Endothelial cell of umbilical vein (primary cell): ENCODE measurements at regions not wholly inside any gene's neighbourhood (a gene's known extent, or its start where the extent isn't known, plus 50 kb on each side); places are given as distances from the start of the nearest gene placed in this dataset.

Experiments
- BruUV-seq: library from RNA; stranded (reverse); fragments of 400-500 nt; replicated peaks from 2 replicates; lab custom pipeline; 2021; lab: Mats Ljungman, UMichigan
- CTCF ChIA-PET: fragments of 300-600, 350-600 bp; sonication (Branson Sonifier 250); formaldehyde crosslinking; loops from one replicate; lab custom pipeline; 2021; ENCODE audit warnings: antibody characterized with exemption, inconsistent platforms; lab: Charles Lee
- POLR2A ChIA-PET: fragments of 300-600, 350-600 bp; sonication (Branson Sonifier 250); formaldehyde crosslinking; loops from one replicate; lab custom pipeline; 2021; ENCODE audit warnings: antibody characterized with exemption, inconsistent platforms; lab: Charles Lee
- DNase-seq: peaks from one replicate; pipeline ENCODE4 v3.0.0-alpha.2; 2011; ENCODE audit warnings: low read depth, low spot score
- FAIRE-seq: peaks from 2 replicates; lab custom pipeline; 2011; peaks lifted over from hg19 to GRCh38; lab: Jason Lieb, UNC
- H2AFZ ChIP-seq: 2 replicates; pipeline ENCODE4 v1.6.0; 2012; ENCODE audit warnings: low read depth, low read length, control low read depth, inconsistent platforms
- H3K27ac ChIP-seq: 2 replicates; pipeline ENCODE4 v1.5.1; 2011; ENCODE audit warnings: low read depth, mild to moderate bottlenecking, control low read depth, low read length, moderate library complexity; ENCODE audit not compliant: insufficient read depth
- H3K27me3 ChIP-seq, 2 experiments: 2 replicates each; pipeline versions ENCODE4 v1.6.0 to v1.6.1; 2011; ENCODE audit warnings: low read length in 2 of 2, mixed read lengths in 1 of 2; ENCODE audit not compliant: control insufficient read depth in 2 of 2, insufficient read depth in 2 of 2
- H3K36me3 ChIP-seq, 2 experiments: 2 replicates in 1 of 2; 3 replicates in 1 of 2; pipeline ENCODE4 v1.5.1; 2011; ENCODE audit warnings: low read length in 2 of 2, mild to moderate bottlenecking in 1 of 2, moderate library complexity in 1 of 2; ENCODE audit not compliant: control insufficient read depth in 2 of 2, insufficient read depth in 2 of 2; ENCODE audit errors: extremely low read depth in 1 of 2
- H3K4me1 ChIP-seq: 3 replicates; pipeline ENCODE4 v1.5.1; 2011; ENCODE audit warnings: mild to moderate bottlenecking, low read length; ENCODE audit not compliant: control insufficient read depth, insufficient read depth; ENCODE audit errors: extremely low read depth
- H3K4me2 ChIP-seq: 2 replicates; pipeline ENCODE4 v1.6.1; 2011; ENCODE audit warnings: low read length, control low read depth, mixed read lengths; ENCODE audit not compliant: insufficient read depth
- H3K4me3 ChIP-seq, 3 experiments: fragments of 200-600 bp in 1 of 3; sonication (generic), shearing (Covaris generic) in 1 of 3; replicated peaks in 1 of 3; 2 replicates each; pipeline ENCODE4 v1.5.1; 2011 to 2016; ENCODE audit warnings: control low read depth in 3 of 3, low read length in 3 of 3, mild to moderate bottlenecking in 2 of 3, inconsistent platforms in 1 of 3, low read depth in 1 of 3, moderate library complexity in 1 of 3; ENCODE audit not compliant: insufficient read depth in 1 of 3
- H3K79me2 ChIP-seq: 2 replicates; pipeline ENCODE4 v1.6.0; 2012; ENCODE audit warnings: low read length, inconsistent platforms; ENCODE audit not compliant: control insufficient read depth, insufficient read depth
- H3K9ac ChIP-seq: replicated peaks from 2 replicates; pipeline ENCODE3; 2011; ENCODE audit warnings: low read length, control low read depth; ENCODE audit not compliant: insufficient read depth; ENCODE audit errors: extremely low read depth
- H3K9me1 ChIP-seq: replicated peaks from 3 replicates; pipeline ENCODE4 v1.6.0; 2011; ENCODE audit warnings: mild to moderate bottlenecking, low read length; ENCODE audit not compliant: control insufficient read depth, insufficient read depth; ENCODE audit errors: extremely low read depth
- H3K9me3 ChIP-seq: replicated peaks from 2 replicates; pipeline ENCODE4 v1.5.1; 2012; ENCODE audit warnings: low read length, inconsistent platforms; ENCODE audit not compliant: control insufficient read depth, insufficient read depth
- H4K20me1 ChIP-seq: replicated peaks from 2 replicates; pipeline ENCODE3; 2011; ENCODE audit warnings: mild to moderate bottlenecking, low read length; ENCODE audit not compliant: control insufficient read depth, insufficient read depth; ENCODE audit errors: extremely low read depth
- CTCF ChIP-seq, 2 donors: IDR thresholded peaks; 1 replicate in 1 of 2; 2 replicates in 1 of 2; pipeline ENCODE4 v1.5.1; 2011; ENCODE audit warnings: low read length in 2 of 2, mild to moderate bottlenecking in 2 of 2, moderate library complexity in 2 of 2, control low read depth in 1 of 2, inconsistent platforms in 1 of 2, low read depth in 1 of 2; ENCODE audit not compliant: insufficient read depth in 1 of 2; ENCODE audit errors: extremely low read depth in 1 of 2
- EZH2 ChIP-seq: IDR thresholded peaks from 2 replicates; pipeline ENCODE4 v1.6.1; 2012; ENCODE audit warnings: borderline replicate concordance, low read depth, mild to moderate bottlenecking, moderate library complexity, low read length, inconsistent platforms; ENCODE audit not compliant: severe bottlenecking
- FOS ChIP-seq: IDR thresholded peaks from 2 replicates; pipeline ENCODE4 v1.6.1; 2011; ENCODE audit warnings: mild to moderate bottlenecking, low read length, moderate library complexity, borderline replicate concordance; ENCODE audit not compliant: insufficient read depth
- GATA2 ChIP-seq: IDR thresholded peaks from 2 replicates; pipeline ENCODE4 v1.7.0; 2011; ENCODE audit warnings: low read depth, mild to moderate bottlenecking, moderate library complexity, mixed read lengths, low read length; ENCODE audit not compliant: insufficient read length, insufficient read depth
- JUN ChIP-seq: IDR thresholded peaks from 2 replicates; pipeline ENCODE4 v1.6.1; 2011; ENCODE audit warnings: borderline replicate concordance, low read depth; ENCODE audit not compliant: insufficient read length, insufficient read depth
- MAX ChIP-seq: IDR thresholded peaks from 2 replicates; pipeline ENCODE4 v1.6.1; 2011; ENCODE audit not compliant: insufficient read depth, insufficient read length
- MYC ChIP-seq: IDR thresholded peaks from one replicate; pipeline ENCODE4 v1.6.1; 2011; ENCODE audit warnings: mild to moderate bottlenecking, low read depth, low read length
- POLR2A ChIP-seq: IDR thresholded peaks from 2 replicates; pipeline ENCODE4 v1.6.1; 2012; ENCODE audit warnings: low read depth, mild to moderate bottlenecking, control low read depth, low read length
- POLR2AphosphoS5 ChIP-seq: IDR thresholded peaks from 2 replicates; pipeline ENCODE4 v1.6.1; 2012; ENCODE audit warnings: low read depth, mild to moderate bottlenecking, control low read depth, low read length, moderate library complexity; ENCODE audit not compliant: insufficient read depth
- dilution Hi-C: fragments of 300-500 bp; cut with MboI; formaldehyde crosslinking; loops from one replicate; pipeline ENCODE4 v1.15.0; 2019; ENCODE audit warnings: low sequenced_read_pairs; ENCODE audit not compliant: extremely low pct_ligation_motif_present
- intact Hi-C: fragments of 100-400 bp; cut with micrococcal nuclease; formaldehyde crosslinking; loops from one replicate; pipeline ENCODE4 v1.10.0; 2022

- no peak overlapping the region for H3K4me3 ChIP-seq
- no peaks in the 10 kb centered on the region for H3K79me2 ChIP-seq
- POLR2A ChIA-PET = no interaction called here
- FAIRE-seq (no peak), DNase-seq (no peak)
- no peaks in the 10 kb centered on the region for H3K36me3 ChIP-seq
- H3K9me3 ChIP-seq = no peaks in the 10 kb centered on the region
- dilution Hi-C loops (no loop called here), intact Hi-C loops (no loop called here)
- H2AFZ ChIP-seq = no peak overlapping the region
- H3K27ac ChIP-seq = no peak overlapping the region
- H4K20me1 ChIP-seq = no peaks in the 10 kb centered on the region
- no TSS peak for BruUV-seq
- TF ChIP-seq POLR2A (no peak), JUN (no peak), MAX (no peak), EZH2 (no peak), GATA2 (no peak), FOS (no peak), CTCF (IDR thresholded peaks at IDR 0.05; ENCODE audit: extremely low read depth in 1 of 2, insufficient read depth in 1 of 2, low read depth in 1 of 2, low read length in 2 of 2) (no peak), MYC (no peak), POLR2AphosphoS5 (no peak)
- CTCF ChIA-PET = no interaction called here
- no peaks in the 10 kb centered on the region for H3K27me3 ChIP-seq
- H3K4me1 ChIP-seq = no peaks in the 10 kb centered on the region
- no peak overlapping the region for H3K4me2 ChIP-seq
- no peaks in the 10 kb centered on the region for H3K9me1 ChIP-seq
- no peak overlapping the region for H3K9ac ChIP-seq
These were observed 96.9 kb upstream of the POU3F3 start for GRCh38 chr2:104757056-104757455.
